Fibroblast of lung (primary cell): ENCODE measurements at regions not wholly inside any gene's neighbourhood (a gene's known extent, or its start where the extent isn't known, plus 50 kb on each side); places are given as distances from the start of the nearest gene placed in this dataset.

Experiments used
- EZH2 ChIP-seq: IDR thresholded peaks from 2 replicates; pipeline ENCODE4 v1.5.1; 2012; ENCODE audit warnings: low read length, control low read depth, mild to moderate bottlenecking; ENCODE audit errors: missing control alignments
- TF ChIP-seq, protein P1 (sequence below), 2 donors: IDR thresholded peaks in 1 of 2; conservative IDR thresholded peaks in 1 of 2; 1 replicate in 1 of 2; 2 replicates in 1 of 2; pipeline ENCODE4 v1.5.1; 2011 to 2012; ENCODE audit warnings: low read length in 2 of 2, control low read depth in 1 of 2, inconsistent platforms in 1 of 2, low read depth in 1 of 2, mild to moderate bottlenecking in 1 of 2

DNA sequence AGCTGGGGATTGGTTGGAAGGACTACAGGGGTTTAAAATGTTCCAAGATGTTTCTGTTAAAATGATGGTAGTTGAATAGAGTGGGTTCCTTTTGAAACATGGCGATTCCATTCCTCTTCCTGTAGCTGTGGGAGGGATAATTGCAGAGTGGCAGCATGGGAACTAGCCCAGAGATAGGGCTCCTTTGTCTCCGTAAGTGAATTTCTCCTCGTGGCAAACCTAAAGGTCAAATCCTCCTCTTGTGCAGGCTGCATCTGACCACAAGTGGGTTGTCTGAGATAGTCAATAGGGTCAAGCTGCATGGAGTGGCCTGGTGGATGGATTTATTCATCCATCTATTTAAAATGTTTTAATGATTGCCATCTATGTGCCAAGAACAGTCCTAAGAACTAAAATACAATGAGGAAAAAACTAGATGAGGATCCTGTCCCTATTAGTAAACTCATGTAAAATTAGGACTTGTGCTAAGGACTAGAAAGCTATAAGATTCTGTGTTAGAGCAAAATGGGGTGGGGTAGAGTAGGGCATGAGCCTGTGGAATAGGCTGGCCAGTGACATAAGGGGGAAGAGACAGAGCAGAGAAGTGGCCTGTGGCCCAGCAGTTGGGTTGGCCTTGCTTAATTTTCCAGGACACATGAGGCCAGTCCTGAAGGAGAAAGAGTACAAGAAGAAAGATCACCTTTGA is 89.1 kb upstream of the IVNS1ABP start:
- TF ChIP-seq, protein P1, sequence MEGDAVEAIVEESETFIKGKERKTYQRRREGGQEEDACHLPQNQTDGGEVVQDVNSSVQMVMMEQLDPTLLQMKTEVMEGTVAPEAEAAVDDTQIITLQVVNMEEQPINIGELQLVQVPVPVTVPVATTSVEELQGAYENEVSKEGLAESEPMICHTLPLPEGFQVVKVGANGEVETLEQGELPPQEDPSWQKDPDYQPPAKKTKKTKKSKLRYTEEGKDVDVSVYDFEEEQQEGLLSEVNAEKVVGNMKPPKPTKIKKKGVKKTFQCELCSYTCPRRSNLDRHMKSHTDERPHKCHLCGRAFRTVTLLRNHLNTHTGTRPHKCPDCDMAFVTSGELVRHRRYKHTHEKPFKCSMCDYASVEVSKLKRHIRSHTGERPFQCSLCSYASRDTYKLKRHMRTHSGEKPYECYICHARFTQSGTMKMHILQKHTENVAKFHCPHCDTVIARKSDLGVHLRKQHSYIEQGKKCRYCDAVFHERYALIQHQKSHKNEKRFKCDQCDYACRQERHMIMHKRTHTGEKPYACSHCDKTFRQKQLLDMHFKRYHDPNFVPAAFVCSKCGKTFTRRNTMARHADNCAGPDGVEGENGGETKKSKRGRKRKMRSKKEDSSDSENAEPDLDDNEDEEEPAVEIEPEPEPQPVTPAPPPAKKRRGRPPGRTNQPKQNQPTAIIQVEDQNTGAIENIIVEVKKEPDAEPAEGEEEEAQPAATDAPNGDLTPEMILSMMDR (conservative IDR thresholded peaks at IDR 0.05 in 1 of 2, IDR thresholded peaks at IDR 0.05 in 1 of 2; ENCODE audit: low read depth in 1 of 2, low read length in 2 of 2), result no peak
- TF ChIP-seq EZH2, result no peak
